ENCODE measurements at regions not wholly inside any gene's neighbourhood (a gene's known extent, or its start where the extent isn't known, plus 50 kb on each side); places are given as distances from the start of the nearest gene placed in this dataset.

DNA sequence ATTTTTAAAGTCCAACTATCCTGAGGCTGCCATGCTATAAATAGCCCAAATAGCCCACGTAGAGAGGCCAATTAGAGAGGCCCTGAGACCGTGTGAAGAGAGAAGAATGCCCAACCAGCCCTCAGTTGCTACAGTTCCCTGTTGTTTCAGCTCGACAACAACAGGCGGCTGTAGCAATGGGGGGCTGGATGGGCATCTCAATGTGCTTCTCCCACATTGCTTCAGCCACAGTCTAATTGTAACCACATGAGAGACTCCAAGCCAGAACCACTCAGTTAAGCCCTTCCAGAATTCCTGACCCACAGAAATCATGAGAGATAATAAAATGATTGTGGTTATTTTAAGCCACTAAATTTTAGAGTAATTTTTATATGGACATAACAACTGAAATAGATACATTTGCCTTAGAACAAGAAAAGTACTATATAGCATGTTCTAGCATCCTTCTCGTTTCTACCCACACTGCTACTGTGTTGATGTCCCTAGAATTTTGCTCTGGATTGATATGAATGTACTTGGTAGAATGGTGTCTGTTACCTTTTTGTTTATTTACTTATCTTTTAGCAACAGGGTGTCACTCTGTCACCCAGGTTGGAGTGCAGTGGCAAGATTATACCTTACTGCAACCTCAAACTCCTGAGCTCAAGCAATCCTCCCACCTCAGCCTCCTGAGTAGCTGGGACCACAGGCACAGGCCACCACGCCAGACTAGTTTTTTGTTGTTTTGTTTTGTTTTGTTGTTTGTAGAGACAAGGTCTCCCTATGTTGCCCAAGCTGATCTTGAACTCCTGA lies 436.4 kb downstream of the BCOR start:
- no peaks in the 10 kb centered on the region for H3K4me1 Mint-ChIP-seq (ENCODE audit: low read depth)
- H3K27me3 Mint-ChIP-seq, result no peaks in the 10 kb centered on the region
- no peaks in the 10 kb centered on the region for H3K9me3 Mint-ChIP-seq
- H3K4me3 Mint-ChIP-seq, result no peak overlapping the region
- H3K36me3 Mint-ChIP-seq (ENCODE audit: low read depth), result no peaks in the 10 kb centered on the region
- intact Hi-C loops (cut with micrococcal nuclease), result no loop called here
- no peak overlapping the region for H3K27ac Mint-ChIP-seq

- Mint-ChIP-seq H3K9me3 (no peaks in the 10 kb centered on the region), H3K4me1 (ENCODE audit: low read depth) (no peaks in the 10 kb centered on the region), H3K27me3 (peaks cover 2% of the 10 kb centered on the region), H3K36me3 (ENCODE audit: low read depth) (no peaks in the 10 kb centered on the region), H3K27ac (no peak overlapping the region), H3K4me3 (no peak overlapping the region)
- intact Hi-C loops (cut with micrococcal nuclease), result no loop called here
These were observed 431.8 kb downstream of the BCOR start for GRCh38 chrX:39665830-39666518.

DNA sequence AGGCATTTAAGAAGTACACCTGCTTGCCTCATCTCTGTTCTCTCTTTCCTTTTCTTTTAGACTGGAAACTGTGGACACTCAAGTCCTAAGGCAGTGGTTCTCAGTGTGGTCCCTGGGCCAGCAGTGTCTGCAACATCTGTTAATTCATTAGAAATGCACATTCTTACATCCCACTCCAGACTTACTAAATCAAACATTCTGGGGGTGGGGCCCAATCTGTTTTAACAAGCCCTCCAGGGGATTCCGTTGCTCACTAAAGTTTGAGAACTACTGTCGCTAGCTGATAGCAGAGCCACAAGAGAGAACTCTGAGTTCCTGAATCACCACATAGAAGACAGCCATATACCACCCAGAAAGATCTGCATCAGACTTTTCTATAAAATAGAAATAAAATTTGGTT lies 430.6 kb downstream of the BCOR start:
- H3K27ac Mint-ChIP-seq, result no peak overlapping the region
- H3K4me3 Mint-ChIP-seq, result no peak overlapping the region
- no peaks in the 10 kb centered on the region for H3K9me3 Mint-ChIP-seq
- no peaks in the 10 kb centered on the region for H3K36me3 Mint-ChIP-seq (ENCODE audit: low read depth)
- no peaks in the 10 kb centered on the region for H3K4me1 Mint-ChIP-seq (ENCODE audit: low read depth)
- H3K27me3 Mint-ChIP-seq, result peaks cover 6% of the 10 kb centered on the region
- intact Hi-C loops (cut with micrococcal nuclease), result no loop called here

DNA sequence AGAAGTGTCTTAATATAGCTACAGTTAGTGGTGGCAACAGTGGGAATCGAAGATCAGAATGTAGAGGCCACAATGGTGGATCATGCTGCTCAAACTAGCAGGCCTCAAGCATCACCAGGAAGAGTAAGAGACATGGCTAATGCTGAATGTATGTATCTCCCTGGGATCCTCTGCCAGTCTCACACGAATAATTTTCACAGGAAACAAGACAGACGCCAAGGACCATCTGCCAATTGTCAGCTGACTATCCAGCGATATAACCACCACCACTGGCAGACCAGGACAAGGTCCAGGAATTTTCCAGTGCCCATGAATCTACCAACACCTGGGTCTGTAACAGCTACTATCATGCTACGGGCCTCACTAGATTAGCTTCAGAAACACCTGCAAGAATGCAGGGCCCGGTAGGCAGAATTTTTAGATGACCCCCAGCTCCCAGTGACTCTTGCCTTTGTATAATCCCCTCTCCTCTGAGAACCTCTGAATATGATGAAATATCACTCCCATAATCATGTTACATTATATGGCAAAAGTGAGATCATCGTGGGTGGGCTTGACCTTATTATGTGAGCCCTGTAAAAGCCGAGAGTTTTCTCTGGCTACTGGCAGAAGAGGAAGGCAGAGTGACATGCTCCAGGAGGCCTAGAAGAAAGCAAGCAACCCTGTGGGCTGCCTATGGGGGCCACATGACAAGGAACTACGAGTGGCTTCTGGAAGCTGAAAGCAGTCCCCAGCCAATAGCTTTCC lies 429.8 kb downstream of the BCOR start:
- no peak overlapping the region for H3K4me3 Mint-ChIP-seq
- H3K36me3 Mint-ChIP-seq (ENCODE audit: low read depth), result no peaks in the 10 kb centered on the region
- no peaks in the 10 kb centered on the region for H3K4me1 Mint-ChIP-seq (ENCODE audit: low read depth)
- no peak overlapping the region for H3K27ac Mint-ChIP-seq
- intact Hi-C loops (cut with micrococcal nuclease), result no loop called here
- H3K27me3 Mint-ChIP-seq, result peaks cover 6% of the 10 kb centered on the region
- H3K9me3 Mint-ChIP-seq, result no peaks in the 10 kb centered on the region

DNA sequence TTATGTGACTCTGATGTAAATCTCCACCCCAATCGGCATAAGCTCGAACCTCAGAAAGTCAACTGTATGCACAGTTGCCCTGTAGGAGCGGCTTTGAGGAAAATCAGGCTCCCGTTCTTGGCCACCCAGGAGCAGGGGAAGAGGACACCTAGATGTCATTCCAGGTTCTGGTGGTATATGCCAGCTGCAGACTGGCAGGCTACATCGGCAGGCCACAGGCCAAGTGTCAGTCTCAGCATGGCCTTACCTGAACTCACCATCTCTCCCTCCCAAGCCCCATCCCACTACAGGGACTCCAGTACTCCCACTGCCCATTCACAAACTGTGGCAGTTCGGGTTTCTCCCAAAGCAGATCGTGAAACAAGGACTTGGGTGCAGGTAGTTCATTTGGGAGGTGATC lies 428.1 kb downstream of the BCOR start:
- no peaks in the 10 kb centered on the region for H3K9me3 Mint-ChIP-seq
- H3K27ac Mint-ChIP-seq, result no peak overlapping the region
- H3K4me3 Mint-ChIP-seq, result no peak overlapping the region
- H3K36me3 Mint-ChIP-seq (ENCODE audit: low read depth), result no peaks in the 10 kb centered on the region
- no peaks in the 10 kb centered on the region for H3K4me1 Mint-ChIP-seq (ENCODE audit: low read depth)
- intact Hi-C loops (cut with micrococcal nuclease), result no loop called here
- H3K27me3 Mint-ChIP-seq, result peaks cover 6% of the 10 kb centered on the region

DNA sequence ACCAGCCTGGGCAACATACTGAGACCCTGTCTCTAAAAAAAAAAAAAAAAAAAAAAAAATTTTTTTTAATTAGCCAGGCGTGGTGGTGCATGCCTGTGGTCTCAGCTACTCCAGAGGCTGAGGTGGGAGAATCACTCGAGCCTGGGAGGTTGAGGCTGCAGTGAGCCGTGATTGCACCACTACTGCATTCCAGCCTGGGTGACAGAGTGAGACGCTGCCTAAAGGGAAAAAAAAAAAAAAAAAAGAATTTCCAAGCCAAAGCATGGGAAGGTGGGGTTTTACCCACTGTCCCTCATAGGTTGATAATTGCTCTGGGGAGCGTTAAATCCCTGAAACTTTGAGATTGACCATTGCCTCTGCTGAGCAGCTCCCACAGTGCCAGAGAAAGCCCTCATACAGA lies 427.5 kb downstream of the BCOR start:
- intact Hi-C loops (cut with micrococcal nuclease), result no loop called here
- no peaks in the 10 kb centered on the region for H3K4me1 Mint-ChIP-seq (ENCODE audit: low read depth)

GRCh38 chrX:39672405-39672804 lies 425.4 kb downstream of the BCOR start:
- Mint-ChIP-seq H3K9me3 (no peaks in the 10 kb centered on the region), H3K27ac (no peak overlapping the region), H3K36me3 (ENCODE audit: low read depth) (no peaks in the 10 kb centered on the region), H3K27me3 (peaks cover 6% of the 10 kb centered on the region), H3K4me3 (no peak overlapping the region), H3K4me1 (ENCODE audit: low read depth) (no peaks in the 10 kb centered on the region)
- intact Hi-C loops (cut with micrococcal nuclease), result no loop called here

More for the DNA sequence above, 427.5 kb downstream of the BCOR start:
- Mint-ChIP-seq H3K27ac (no peak overlapping the region), H3K36me3 (ENCODE audit: low read depth) (no peaks in the 10 kb centered on the region), H3K27me3 (peaks cover 6% of the 10 kb centered on the region), H3K4me3 (no peak overlapping the region), H3K9me3 (no peaks in the 10 kb centered on the region)

- H3K4me1 Mint-ChIP-seq (ENCODE audit: low read depth), result no peaks in the 10 kb centered on the region
- no peaks in the 10 kb centered on the region for H3K36me3 Mint-ChIP-seq (ENCODE audit: low read depth)
- no peaks in the 10 kb centered on the region for H3K9me3 Mint-ChIP-seq
- H3K27ac Mint-ChIP-seq, result no peak overlapping the region
- H3K27me3 Mint-ChIP-seq, result peaks cover 4% of the 10 kb centered on the region
- H3K4me3 Mint-ChIP-seq, result no peak overlapping the region
- intact Hi-C loops (cut with micrococcal nuclease), result no loop called here
These were observed 423.1 kb downstream of the BCOR start for GRCh38 chrX:39674490-39675161.

- Mint-ChIP-seq H3K9me3 (no peaks in the 10 kb centered on the region), H3K4me1 (ENCODE audit: low read depth) (no peaks in the 10 kb centered on the region), H3K36me3 (ENCODE audit: low read depth) (no peaks in the 10 kb centered on the region), H3K27ac (no peak overlapping the region), H3K27me3 (peaks cover 4% of the 10 kb centered on the region), H3K4me3 (no peak overlapping the region)
- intact Hi-C loops (cut with micrococcal nuclease), result no loop called here
These were observed 422.6 kb downstream of the BCOR start for GRCh38 chrX:39675162-39675553.

DNA sequence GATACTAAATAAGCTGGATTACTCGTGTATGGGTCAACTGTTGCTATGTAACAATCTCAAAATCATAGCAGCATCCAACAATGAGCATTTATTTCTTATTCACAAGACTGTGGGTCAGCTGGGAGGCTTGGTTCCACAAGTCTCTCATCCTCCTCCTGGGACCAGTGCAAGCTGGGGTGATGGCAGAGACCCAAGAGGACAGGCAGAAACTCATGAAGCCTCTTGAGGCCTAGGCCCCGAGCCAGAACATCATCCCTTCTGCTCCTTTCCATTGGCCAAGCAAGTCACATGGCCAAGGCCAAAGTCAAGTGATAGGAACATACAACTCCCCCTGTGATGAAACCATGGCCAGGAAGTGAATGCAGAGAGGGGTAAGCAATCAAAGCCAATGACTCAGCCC lies 422.1 kb downstream of the BCOR start:
- no peaks in the 10 kb centered on the region for H3K9me3 Mint-ChIP-seq
- intact Hi-C loops (cut with micrococcal nuclease), result no loop called here
- no peaks in the 10 kb centered on the region for H3K36me3 Mint-ChIP-seq (ENCODE audit: low read depth)
- peaks cover 4% of the 10 kb centered on the region for H3K27me3 Mint-ChIP-seq
- no peak overlapping the region for H3K27ac Mint-ChIP-seq
- no peak overlapping the region for H3K4me3 Mint-ChIP-seq
- no peaks in the 10 kb centered on the region for H3K4me1 Mint-ChIP-seq (ENCODE audit: low read depth)

GRCh38 chrX:39676434-39676833 lies 421.3 kb downstream of the BCOR start:
- Mint-ChIP-seq H3K27ac (no peak overlapping the region), H3K9me3 (no peaks in the 10 kb centered on the region), H3K27me3 (peaks cover 4% of the 10 kb centered on the region), H3K4me1 (ENCODE audit: low read depth) (no peaks in the 10 kb centered on the region), H3K36me3 (ENCODE audit: low read depth) (no peaks in the 10 kb centered on the region), H3K4me3 (no peak overlapping the region)
- intact Hi-C loops (cut with micrococcal nuclease), result no loop called here

- intact Hi-C loops (cut with micrococcal nuclease), result no loop called here
- Mint-ChIP-seq H3K4me3 (no peak overlapping the region), H3K27me3 (no peaks in the 10 kb centered on the region), H3K9me3 (no peaks in the 10 kb centered on the region), H3K27ac (no peak overlapping the region), H3K4me1 (ENCODE audit: low read depth) (no peaks in the 10 kb centered on the region), H3K36me3 (ENCODE audit: low read depth) (no peaks in the 10 kb centered on the region)
These were observed 420.2 kb downstream of the BCOR start for GRCh38 chrX:39677585-39677977.

GRCh38 chrX:39677978-39678791 lies 419.6 kb downstream of the BCOR start:
- no peaks in the 10 kb centered on the region for H3K9me3 Mint-ChIP-seq
- H3K4me3 Mint-ChIP-seq, result no peak overlapping the region
- no peaks in the 10 kb centered on the region for H3K36me3 Mint-ChIP-seq (ENCODE audit: low read depth)
- H3K4me1 Mint-ChIP-seq (ENCODE audit: low read depth), result no peaks in the 10 kb centered on the region
- peaks cover 3% of the 10 kb centered on the region for H3K27me3 Mint-ChIP-seq
- no peak overlapping the region for H3K27ac Mint-ChIP-seq
- intact Hi-C loops (cut with micrococcal nuclease), result no loop called here
